Fibroblast of pulmonary artery (primary cell): ENCODE measurements at regions not wholly inside any gene's neighbourhood (a gene's known extent, or its start where the extent isn't known, plus 50 kb on each side); places are given as distances from the start of the nearest gene placed in this dataset.

Experiments
- DNase-seq: peaks from one replicate; pipeline ENCODE4 v3.0.0-alpha.2; 2010; ENCODE audit warnings: low read depth
- H3K4me3 ChIP-seq: replicated peaks from 2 replicates; pipeline ENCODE4 v1.5.1; 2011; ENCODE audit warnings: low read depth, mild to moderate bottlenecking, control low read depth, low read length, moderate library complexity
- CTCF ChIP-seq: IDR thresholded peaks from 2 replicates; pipeline ENCODE4 v1.5.1; 2011; ENCODE audit warnings: mild to moderate bottlenecking, control low read depth, low read length, inconsistent platforms; ENCODE audit errors: missing control alignments

GRCh38 chr5:133831491-133832224 is 136.8 kb downstream of the C5orf15 start:
- no peak for TF ChIP-seq CTCF
- peak; percentile 11 for DNase-seq
- no peak overlapping the region for H3K4me3 ChIP-seq

- DNase-seq = no peak
- TF ChIP-seq CTCF = no peak
- no peak overlapping the region for H3K4me3 ChIP-seq
Observed at GRCh38 chr5:133830911-133831310, 137.5 kb downstream of the C5orf15 start.

GRCh38 chr5:133830281-133830680 is 138.1 kb downstream of the C5orf15 start:
- DNase-seq = no peak
- no peak for TF ChIP-seq CTCF
- no peak overlapping the region for H3K4me3 ChIP-seq

- no peak for TF ChIP-seq CTCF
- no peak for DNase-seq
- no peak overlapping the region for H3K4me3 ChIP-seq
Observed at GRCh38 chr5:133829786-133830185, 138.6 kb downstream of the C5orf15 start.

- no peak overlapping the region for H3K4me3 ChIP-seq
- no peak for TF ChIP-seq CTCF
- no peak for DNase-seq
Observed at GRCh38 chr5:133828722-133829121, 139.7 kb downstream of the C5orf15 start.

GRCh38 chr5:133827830-133828229 is 140.6 kb downstream of the C5orf15 start:
- no peak for DNase-seq
- TF ChIP-seq CTCF = no peak
- no peak overlapping the region for H3K4me3 ChIP-seq

GRCh38 chr5:133827011-133827410 is 141.4 kb downstream of the C5orf15 start:
- no peak overlapping the region for H3K4me3 ChIP-seq
- no peak for TF ChIP-seq CTCF
- no peak for DNase-seq
